ENCODE measurements at regions not wholly inside any gene's neighbourhood (a gene's known extent, or its start where the extent isn't known, plus 50 kb on each side); places are given as distances from the start of the nearest gene placed in this dataset.
A peak's percentile ranks its signal among the peaks of the same experiment; 100 is the strongest.

GRCh38 chr12:118541934-118542333 is 165.6 kb downstream of the SUDS3 start:
- TF ChIP-seq, protein P1, sequence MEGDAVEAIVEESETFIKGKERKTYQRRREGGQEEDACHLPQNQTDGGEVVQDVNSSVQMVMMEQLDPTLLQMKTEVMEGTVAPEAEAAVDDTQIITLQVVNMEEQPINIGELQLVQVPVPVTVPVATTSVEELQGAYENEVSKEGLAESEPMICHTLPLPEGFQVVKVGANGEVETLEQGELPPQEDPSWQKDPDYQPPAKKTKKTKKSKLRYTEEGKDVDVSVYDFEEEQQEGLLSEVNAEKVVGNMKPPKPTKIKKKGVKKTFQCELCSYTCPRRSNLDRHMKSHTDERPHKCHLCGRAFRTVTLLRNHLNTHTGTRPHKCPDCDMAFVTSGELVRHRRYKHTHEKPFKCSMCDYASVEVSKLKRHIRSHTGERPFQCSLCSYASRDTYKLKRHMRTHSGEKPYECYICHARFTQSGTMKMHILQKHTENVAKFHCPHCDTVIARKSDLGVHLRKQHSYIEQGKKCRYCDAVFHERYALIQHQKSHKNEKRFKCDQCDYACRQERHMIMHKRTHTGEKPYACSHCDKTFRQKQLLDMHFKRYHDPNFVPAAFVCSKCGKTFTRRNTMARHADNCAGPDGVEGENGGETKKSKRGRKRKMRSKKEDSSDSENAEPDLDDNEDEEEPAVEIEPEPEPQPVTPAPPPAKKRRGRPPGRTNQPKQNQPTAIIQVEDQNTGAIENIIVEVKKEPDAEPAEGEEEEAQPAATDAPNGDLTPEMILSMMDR (IDR thresholded peaks at IDR 0.05) = no peak
- TF ChIP-seq ZNF232 (CRISPR knock-in tag; IDR thresholded peaks at IDR 0.05) (no peak), RELA (CRISPR knock-in tag; IDR thresholded peaks at IDR 0.05; ENCODE audit: borderline replicate concordance) (no peak), STAT6 (CRISPR knock-in tag; conservative IDR thresholded peaks at IDR 0.05; ENCODE audit: low read depth) (no peak), FOXJ3 (CRISPR knock-in tag; IDR thresholded peaks at IDR 0.05; ENCODE audit: borderline replicate concordance) (no peak), ZNF512 (CRISPR knock-in tag; IDR thresholded peaks at IDR 0.05; ENCODE audit: borderline replicate concordance) (no peak), CREM (CRISPR knock-in tag; IDR thresholded peaks at IDR 0.05) (no peak), ETV6 (CRISPR knock-in tag; IDR thresholded peaks at IDR 0.05) (no peak), NFYB (CRISPR knock-in tag; conservative IDR thresholded peaks at IDR 0.05; ENCODE audit: low read depth) (peak; percentile 75), ZBTB43 (CRISPR knock-in tag; IDR thresholded peaks at IDR 0.05) (no peak), TP53 (CRISPR knock-in tag; IDR thresholded peaks at IDR 0.05) (no peak)
- TF ChIP-seq, protein P2, sequence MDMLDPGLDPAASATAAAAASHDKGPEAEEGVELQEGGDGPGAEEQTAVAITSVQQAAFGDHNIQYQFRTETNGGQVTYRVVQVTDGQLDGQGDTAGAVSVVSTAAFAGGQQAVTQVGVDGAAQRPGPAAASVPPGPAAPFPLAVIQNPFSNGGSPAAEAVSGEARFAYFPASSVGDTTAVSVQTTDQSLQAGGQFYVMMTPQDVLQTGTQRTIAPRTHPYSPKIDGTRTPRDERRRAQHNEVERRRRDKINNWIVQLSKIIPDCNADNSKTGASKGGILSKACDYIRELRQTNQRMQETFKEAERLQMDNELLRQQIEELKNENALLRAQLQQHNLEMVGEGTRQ (CRISPR knock-in tag; IDR thresholded peaks at IDR 0.05) = peak; percentile 83
